VCaP (cell line): ENCODE measurements at regions not wholly inside any gene's neighbourhood (a gene's known extent, or its start where the extent isn't known, plus 50 kb on each side); places are given as distances from the start of the nearest gene placed in this dataset.

Source experiments
- H3K27ac ChIP-seq: fragments of 450-650 bp; 2 replicates; pipeline ENCODE4 v1.5.1; 2017
- CTCF ChIP-seq: fragments of 450-650 bp; conservative IDR thresholded peaks from 2 replicates; pipeline ENCODE4 v1.5.1; 2017; ENCODE audit warnings: mild to moderate bottlenecking, moderate library complexity

DNA sequence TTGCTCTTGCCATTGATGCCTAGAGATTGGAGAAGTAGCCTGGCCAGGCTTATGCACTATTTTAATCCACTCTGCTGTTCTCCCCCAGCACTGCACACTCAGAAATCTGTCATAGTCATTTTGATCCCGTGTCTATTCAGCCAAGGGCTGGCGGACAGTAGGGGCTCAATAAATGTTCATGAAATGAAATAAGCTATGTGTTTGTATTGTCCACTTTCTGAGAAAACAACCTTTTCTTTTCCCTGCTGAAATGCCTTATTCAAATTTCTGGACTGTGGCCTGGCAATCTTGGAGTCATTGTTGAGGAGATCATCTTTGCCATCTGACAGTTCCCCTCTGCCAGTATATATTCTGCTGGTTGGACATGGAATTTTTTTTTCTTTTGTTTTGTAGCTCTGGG lies 550.4 kb upstream of the MAP3K7 start:
- no peak overlapping the region for H3K27ac ChIP-seq
- TF ChIP-seq CTCF, result no peak

GRCh38 chr6:91135406-91136103 lies 548.7 kb upstream of the MAP3K7 start:
- TF ChIP-seq CTCF, result no peak
- no peak overlapping the region for H3K27ac ChIP-seq

DNA sequence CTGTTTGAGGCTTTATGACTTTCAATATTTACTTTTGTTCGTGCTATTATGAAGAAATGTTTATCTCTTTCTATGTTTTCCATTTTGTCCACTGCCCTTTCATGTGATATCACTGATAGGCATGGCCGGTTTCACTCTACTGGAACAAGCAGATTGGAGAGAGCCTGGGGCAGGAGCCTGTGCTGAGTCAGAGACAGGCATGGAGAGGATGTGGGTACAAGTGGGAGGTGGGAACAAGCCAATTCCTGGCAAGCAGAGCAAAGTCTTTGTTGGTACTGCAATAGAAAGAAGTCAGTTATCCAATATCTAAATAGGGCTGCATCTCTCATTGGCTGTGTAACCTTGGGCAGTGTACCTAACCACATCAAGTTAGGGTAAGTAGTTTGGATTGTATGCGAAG lies 545.6 kb upstream of the MAP3K7 start:
- H3K27ac ChIP-seq, result no peak overlapping the region
- no peak for TF ChIP-seq CTCF

DNA sequence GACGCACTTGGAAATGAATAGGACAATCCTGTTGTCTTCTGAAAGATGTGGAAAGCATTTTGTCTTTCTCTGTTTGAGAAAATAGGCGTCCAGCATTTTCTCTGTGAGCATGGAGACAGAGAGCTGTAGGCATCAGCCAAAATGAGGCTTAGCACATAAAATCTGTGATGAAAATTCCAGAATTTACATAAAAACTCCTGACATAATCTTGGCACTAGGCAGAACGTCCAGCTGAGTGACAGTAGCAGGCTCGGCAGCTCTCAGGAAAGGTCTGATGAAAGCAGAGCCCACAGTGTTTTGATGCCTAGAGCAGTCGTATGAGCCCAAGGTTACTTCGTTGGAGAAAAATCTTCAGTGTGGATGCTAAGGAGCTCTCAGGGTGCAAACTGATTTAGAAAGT lies 543.3 kb upstream of the MAP3K7 start:
- H3K27ac ChIP-seq, result no peak overlapping the region
- no peak for TF ChIP-seq CTCF

DNA sequence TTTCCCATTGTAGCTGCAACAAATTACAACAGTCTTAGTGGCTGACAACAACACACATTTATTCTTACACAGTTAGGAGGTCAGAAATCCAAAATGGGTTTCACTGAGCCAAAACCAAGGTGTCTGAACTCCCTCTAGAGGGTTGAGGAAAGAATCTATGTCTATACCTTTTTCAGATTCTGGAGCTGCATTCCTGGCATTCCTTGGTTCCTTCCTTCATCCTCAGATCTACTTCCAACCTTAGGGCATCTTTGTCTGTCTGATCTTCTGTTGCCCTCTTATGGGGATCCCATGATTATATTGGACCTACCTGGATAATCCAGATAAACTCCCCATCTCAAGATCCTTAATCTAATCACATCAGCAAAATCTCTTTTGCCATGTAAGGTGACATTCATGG lies 540.9 kb upstream of the MAP3K7 start:
- H3K27ac ChIP-seq, result no peak overlapping the region
- TF ChIP-seq CTCF, result no peak

GRCh38 chr6:91126876-91127275 lies 540.0 kb upstream of the MAP3K7 start:
- no peak overlapping the region for H3K27ac ChIP-seq
- TF ChIP-seq CTCF, result no peak

DNA sequence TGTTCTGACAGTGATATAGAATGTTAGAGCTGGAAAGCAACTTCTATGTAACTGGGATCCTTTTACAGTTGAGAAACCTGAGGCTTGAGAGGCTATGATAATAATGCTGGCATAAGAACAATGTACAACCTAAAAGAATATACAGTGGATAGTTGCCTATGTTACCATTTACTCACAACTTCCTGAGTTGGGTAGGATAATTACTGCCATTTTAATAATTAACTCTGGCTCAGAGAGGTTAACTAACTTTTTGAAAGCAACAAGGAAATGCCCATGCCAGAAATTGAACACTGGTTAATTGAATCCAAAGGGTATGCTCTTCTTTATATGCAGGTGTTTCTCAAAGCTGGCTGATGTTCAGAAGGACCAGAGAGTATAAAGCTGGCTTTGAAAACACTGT lies 530.7 kb upstream of the MAP3K7 start:
- H3K27ac ChIP-seq, result no peak overlapping the region
- no peak for TF ChIP-seq CTCF
